Gastroesophageal sphincter (tissue), 4 donors: ENCODE measurements at regions not wholly inside any gene's neighbourhood (a gene's known extent, or its start where the extent isn't known, plus 50 kb on each side); places are given as distances from the start of the nearest gene placed in this dataset.

ENCODE experiments used
- ATAC-seq: fragments of 150-250 bp; one replicate; pipeline ENCODE4 v1.9.1; 2016; ENCODE audit warnings: mild to moderate bottlenecking, moderate library complexity
- H3K27ac ChIP-seq, 4 donors: fragments of 200-600 bp; sonication (generic) in 3 of 4; 1 replicate in 3 of 4; 2 replicates in 1 of 4; pipeline ENCODE4 v1.5.1; 2016 to 2019
- H3K27me3 ChIP-seq: fragments of 200-600 bp; sonication (generic); one replicate; pipeline ENCODE4 v1.5.1; 2019
- H3K36me3 ChIP-seq, 2 donors: fragments of 200-600 bp; sonication (generic); one replicate each; pipeline ENCODE4 v1.5.1; 2019; ENCODE audit warnings: control low read depth in 1 of 2
- H3K4me1 ChIP-seq, 3 donors: fragments of 200-600 bp; sonication (generic); 1 replicate in 2 of 3; 2 replicates in 1 of 3; pipeline ENCODE4 v1.5.1; 2016 to 2019; ENCODE audit warnings: control low read depth in 2 of 3
- H3K4me3 ChIP-seq, 2 donors: fragments of 200-600 bp; sonication (generic); one replicate each; pipeline ENCODE4 v1.5.1; 2019; ENCODE audit warnings: mild to moderate bottlenecking in 1 of 2, moderate library complexity in 1 of 2
- H3K9me3 ChIP-seq, 3 donors: fragments of 200-600 bp; sonication (generic); one replicate each; pipeline ENCODE4 v1.5.1; 2017 to 2019; ENCODE audit warnings: control low read depth in 2 of 3
- EP300 ChIP-seq: sonication (generic); formaldehyde crosslinking; IDR thresholded peaks from one replicate; pipeline ENCODE4 v1.6.1; 2017; ENCODE audit warnings: antibody characterized with exemption, mild to moderate bottlenecking
- POLR2A ChIP-seq, 2 donors: fragments of 450-650 bp; IDR thresholded peaks; one replicate each; pipeline ENCODE4 v1.6.1; 2017; ENCODE audit warnings: antibody characterized with exemption in 2 of 2, mild to moderate bottlenecking in 2 of 2, moderate library complexity in 1 of 2
- POLR2AphosphoS5 ChIP-seq: sonication (generic); formaldehyde crosslinking; IDR thresholded peaks from one replicate; pipeline ENCODE4 v1.6.1; 2017; ENCODE audit warnings: antibody characterized with exemption
- WGBS, 2 donors: methylation state at CpG; one replicate each; pipeline ENCODE4 v1.1.5; 2018; ENCODE audit warnings: low coverage in 1 of 2; 5-methylcytosine and 5-hydroxymethylcytosine counted together
- TF ChIP-seq, protein P1 (sequence below), 4 experiments: fragments of 200-600 bp in 2 of 4; fragments of 450-650 bp in 2 of 4; sonication (generic) in 1 of 4; IDR thresholded peaks; one replicate each; pipeline ENCODE4 v1.5.1; 2017 to 2019; ENCODE audit warnings: antibody characterized with exemption in 4 of 4, mild to moderate bottlenecking in 2 of 4, moderate library complexity in 2 of 4

DNA sequence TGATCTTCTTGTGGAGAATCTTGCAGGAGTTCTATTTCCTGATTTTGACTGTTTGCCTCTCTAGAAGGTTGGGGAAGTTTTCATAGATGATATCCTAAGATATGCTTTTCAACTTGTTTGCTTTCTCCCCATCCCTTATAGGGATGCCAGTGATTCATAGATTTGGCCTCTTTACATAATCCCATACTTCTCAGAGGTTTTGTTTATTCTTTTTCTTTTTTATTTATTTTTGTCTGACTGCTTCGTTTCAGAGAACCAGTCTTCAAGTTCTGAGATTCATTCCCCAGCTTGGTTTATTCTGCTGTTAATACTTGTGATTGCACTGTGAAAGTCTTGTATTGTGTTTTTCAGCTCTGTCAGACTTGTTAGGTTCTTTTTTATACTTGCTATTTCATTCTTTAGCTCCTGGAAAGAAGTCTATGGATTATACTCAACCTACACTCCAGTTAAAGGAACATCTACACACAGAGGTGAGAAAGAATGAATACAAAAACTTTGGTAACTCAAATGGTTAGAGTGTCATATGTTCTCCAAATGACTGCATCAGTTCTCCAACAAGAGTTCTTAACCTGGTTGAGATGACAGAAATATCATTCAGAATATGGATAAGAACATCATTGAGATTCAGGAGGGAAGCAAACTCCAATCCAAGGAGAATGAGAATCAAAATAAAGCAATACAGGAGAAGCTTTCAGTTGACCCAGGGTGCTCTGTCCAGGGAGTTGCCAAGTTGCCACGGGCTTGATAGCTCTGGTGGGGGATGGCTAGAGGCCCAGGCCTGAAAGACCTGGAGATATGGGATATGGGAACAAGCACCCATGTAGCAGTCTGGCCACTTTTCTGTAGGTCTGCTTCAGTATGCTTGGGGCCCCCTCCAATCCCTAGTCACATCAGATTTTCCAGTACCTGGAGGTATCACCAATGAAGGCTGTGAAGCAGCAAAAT lies 150.3 kb downstream of the AHR start:
- TF ChIP-seq POLR2A (IDR thresholded peaks at IDR 0.05): no peak
- no peak for TF ChIP-seq EP300
- TF ChIP-seq, protein P1, sequence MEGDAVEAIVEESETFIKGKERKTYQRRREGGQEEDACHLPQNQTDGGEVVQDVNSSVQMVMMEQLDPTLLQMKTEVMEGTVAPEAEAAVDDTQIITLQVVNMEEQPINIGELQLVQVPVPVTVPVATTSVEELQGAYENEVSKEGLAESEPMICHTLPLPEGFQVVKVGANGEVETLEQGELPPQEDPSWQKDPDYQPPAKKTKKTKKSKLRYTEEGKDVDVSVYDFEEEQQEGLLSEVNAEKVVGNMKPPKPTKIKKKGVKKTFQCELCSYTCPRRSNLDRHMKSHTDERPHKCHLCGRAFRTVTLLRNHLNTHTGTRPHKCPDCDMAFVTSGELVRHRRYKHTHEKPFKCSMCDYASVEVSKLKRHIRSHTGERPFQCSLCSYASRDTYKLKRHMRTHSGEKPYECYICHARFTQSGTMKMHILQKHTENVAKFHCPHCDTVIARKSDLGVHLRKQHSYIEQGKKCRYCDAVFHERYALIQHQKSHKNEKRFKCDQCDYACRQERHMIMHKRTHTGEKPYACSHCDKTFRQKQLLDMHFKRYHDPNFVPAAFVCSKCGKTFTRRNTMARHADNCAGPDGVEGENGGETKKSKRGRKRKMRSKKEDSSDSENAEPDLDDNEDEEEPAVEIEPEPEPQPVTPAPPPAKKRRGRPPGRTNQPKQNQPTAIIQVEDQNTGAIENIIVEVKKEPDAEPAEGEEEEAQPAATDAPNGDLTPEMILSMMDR (IDR thresholded peaks at IDR 0.05): no peak
- TF ChIP-seq POLR2AphosphoS5: no peak
- H3K27ac ChIP-seq: no peak overlapping the region
- H3K27me3 ChIP-seq: no peaks in the 10 kb centered on the region
- ATAC-seq: no peak
- WGBS, 2 donors: 58% methylated on average over 2 of the region's 2 CpGs; no CpG with 5 or more reads in 1 of the 2 donors
- H3K4me3 ChIP-seq: no peak overlapping the region
- peaks cover 0 to 21% (median 0%) of the 10 kb centered on the region in 3 donors for H3K9me3 ChIP-seq
- no peaks in the 10 kb centered on the region for H3K36me3 ChIP-seq
- H3K4me1 ChIP-seq: no peaks in the 10 kb centered on the region

DNA sequence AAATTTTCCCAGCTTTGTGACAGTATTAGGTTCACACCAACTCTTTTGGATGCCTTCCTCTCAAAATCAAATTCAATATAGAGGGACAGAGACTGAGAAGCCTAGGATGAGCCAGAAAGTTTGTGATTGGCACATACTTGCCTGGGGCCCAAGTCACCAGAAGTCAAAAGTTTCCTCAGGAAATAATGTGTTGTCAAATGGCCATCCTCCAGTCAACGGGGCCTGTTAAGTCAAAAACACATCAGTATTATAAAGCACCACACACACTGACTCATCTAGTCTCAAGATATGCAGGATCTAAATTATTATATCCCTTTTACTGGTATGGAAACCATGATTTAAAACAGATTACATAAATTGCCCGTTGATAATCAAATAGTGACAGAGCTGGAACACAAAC lies 158.1 kb downstream of the AHR start:
- H3K9me3 ChIP-seq: peaks cover 0 to 15% (median 0%) of the 10 kb centered on the region in 3 donors
- H3K4me1 ChIP-seq: no peaks in the 10 kb centered on the region
- no peak for TF ChIP-seq POLR2A (IDR thresholded peaks at IDR 0.05)
- no peak for TF ChIP-seq POLR2AphosphoS5
- H3K27me3 ChIP-seq: no peaks in the 10 kb centered on the region
- H3K27ac ChIP-seq: no peak overlapping the region
- no peak overlapping the region for H3K4me3 ChIP-seq
- ATAC-seq: no peak
- no peaks in the 10 kb centered on the region for H3K36me3 ChIP-seq
- WGBS, 2 donors: 27 to 48% methylated on average over 2 of the region's 2 CpGs

DNA sequence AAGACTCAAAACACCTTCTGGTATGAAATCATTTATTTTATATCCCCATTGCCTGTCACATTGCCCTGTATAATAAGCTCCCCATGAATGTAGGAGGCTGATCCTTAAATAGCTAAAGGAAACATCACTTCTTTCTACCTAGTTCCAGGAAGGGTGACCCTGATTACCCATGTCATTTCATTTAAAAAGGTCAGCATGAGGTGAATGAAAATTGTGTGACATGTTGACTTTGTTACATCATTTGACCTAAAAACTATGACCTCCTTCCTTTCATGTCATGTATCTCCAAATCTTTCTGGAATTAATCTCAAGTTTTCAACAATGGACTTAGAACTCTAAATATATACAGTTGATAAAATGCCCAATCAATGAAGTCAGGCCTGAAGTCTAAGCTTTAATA lies 161.5 kb downstream of the AHR start:
- H3K27ac ChIP-seq: no peak overlapping the region

DNA sequence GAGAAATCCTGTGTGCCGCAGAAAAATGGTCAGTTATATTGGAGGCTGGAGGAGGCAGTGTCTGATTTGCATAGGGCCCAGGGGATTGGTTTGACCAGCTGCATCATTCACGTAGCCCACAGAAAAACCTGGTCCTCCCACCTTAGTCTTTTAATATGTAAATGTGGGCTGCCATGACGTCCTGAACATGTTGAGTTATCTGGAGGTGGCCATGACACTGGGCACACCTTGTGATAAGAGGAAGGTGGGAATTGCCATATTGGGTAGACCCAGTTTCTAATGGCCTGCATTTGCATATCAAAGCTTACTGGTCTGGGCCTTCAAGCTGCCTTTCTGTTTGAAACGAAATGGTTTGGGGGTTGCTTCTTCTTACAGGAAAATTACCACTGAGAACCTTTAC lies 162.2 kb downstream of the AHR start:
- H3K27ac ChIP-seq: no peak overlapping the region
- no peak overlapping the region for H3K4me3 ChIP-seq
- H3K27me3 ChIP-seq: no peaks in the 10 kb centered on the region
- no peak for ATAC-seq
- no peaks in the 10 kb centered on the region for H3K36me3 ChIP-seq
- no peaks in the 10 kb centered on the region for H3K4me1 ChIP-seq
- TF ChIP-seq EP300: no peak
- TF ChIP-seq POLR2A (IDR thresholded peaks at IDR 0.05): no peak
- no peak for TF ChIP-seq POLR2AphosphoS5
- TF ChIP-seq, protein P1 (IDR thresholded peaks at IDR 0.05): no peak
- H3K9me3 ChIP-seq: peaks cover 0 to 15% (median 0%) of the 10 kb centered on the region in 3 donors
- 76% methylated on average over 4 of the region's 4 CpGs; no CpG with 5 or more reads in 1 of the 2 donors for WGBS, 2 donors

More for the DNA sequence above, 161.5 kb downstream of the AHR start:
- H3K9me3 ChIP-seq: peaks cover 0 to 15% (median 0%) of the 10 kb centered on the region in 3 donors
- no peak for ATAC-seq
- no peak overlapping the region for H3K4me3 ChIP-seq
- H3K4me1 ChIP-seq: no peaks in the 10 kb centered on the region
- H3K36me3 ChIP-seq: no peaks in the 10 kb centered on the region
- no peaks in the 10 kb centered on the region for H3K27me3 ChIP-seq
- no peak for TF ChIP-seq POLR2A (IDR thresholded peaks at IDR 0.05)
- no peak for TF ChIP-seq POLR2AphosphoS5
- no peak for TF ChIP-seq EP300

DNA sequence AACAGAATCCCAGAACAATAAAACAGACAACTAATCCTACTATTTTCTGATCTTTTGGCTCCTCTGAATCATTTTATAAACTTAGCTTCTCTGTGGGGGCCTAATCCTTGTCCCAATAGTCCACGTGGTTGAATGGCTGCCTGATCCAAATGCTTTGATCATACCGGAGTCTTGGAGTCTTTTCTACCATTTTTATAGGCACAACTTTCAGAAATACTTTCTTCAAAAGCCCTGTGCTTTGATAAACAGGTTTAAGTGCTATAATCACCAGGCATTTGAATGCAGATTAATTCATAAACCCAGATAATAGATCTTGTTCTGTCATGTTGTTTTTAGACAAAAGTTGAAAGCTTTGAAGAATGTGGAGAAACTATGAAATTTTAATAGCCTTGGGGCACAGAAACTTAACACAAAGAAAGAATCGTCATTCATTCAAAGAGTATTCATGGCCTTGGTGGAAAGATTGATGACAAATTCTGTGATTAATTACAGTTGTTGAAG lies 163.7 kb downstream of the AHR start:
- no peaks in the 10 kb centered on the region for H3K36me3 ChIP-seq
- H3K27me3 ChIP-seq: no peaks in the 10 kb centered on the region
- 41 to 54% methylated on average over 3 of the region's 3 CpGs for WGBS, 2 donors
- H3K9me3 ChIP-seq: peaks cover 0 to 15% (median 0%) of the 10 kb centered on the region in 3 donors
- no peak overlapping the region for H3K4me3 ChIP-seq
- H3K4me1 ChIP-seq: no peaks in the 10 kb centered on the region
- TF ChIP-seq EP300 (no peak), POLR2A (IDR thresholded peaks at IDR 0.05) (no peak), POLR2AphosphoS5 (no peak)
- TF ChIP-seq, protein P1 (IDR thresholded peaks at IDR 0.05): no peak
- no peak overlapping the region for H3K27ac ChIP-seq
- ATAC-seq: no peak
